Right lobe of liver (tissue), 4 donors: ENCODE measurements at regions not wholly inside any gene's neighbourhood (a gene's known extent, or its start where the extent isn't known, plus 50 kb on each side); places are given as distances from the start of the nearest gene placed in this dataset.

Source experiments
- CTCF ChIP-seq, 4 donors: fragments of 200-600 bp in 3 of 4; fragments of 450-650 bp in 1 of 4; IDR thresholded peaks; one replicate each; pipeline versions ENCODE4 v1.5.1 to v1.8.0; 2016 to 2022; ENCODE audit warnings: antibody characterized with exemption in 4 of 4, mild to moderate bottlenecking in 2 of 4
- POLR2A ChIP-seq: fragments of 450-650 bp; IDR thresholded peaks from one replicate; pipeline ENCODE4 v1.6.1; 2017; ENCODE audit warnings: antibody characterized with exemption, mild to moderate bottlenecking
- donor health status: DM: no; HTN: no; CAD: no.
- donor health status: DM: no; HTN: no; CAD: no.
- donor health status: DM: no; HTN: yes; CAD: no.

GRCh38 chr21:31803039-31804007, 69.5 kb upstream of the HUNK start:
- TF ChIP-seq CTCF (IDR thresholded peaks at IDR 0.05), result no peak
- no peak for TF ChIP-seq POLR2A
